ENCODE measurements at regions not wholly inside any gene's neighbourhood (a gene's known extent, or its start where the extent isn't known, plus 50 kb on each side); places are given as distances from the start of the nearest gene placed in this dataset.

DNA sequence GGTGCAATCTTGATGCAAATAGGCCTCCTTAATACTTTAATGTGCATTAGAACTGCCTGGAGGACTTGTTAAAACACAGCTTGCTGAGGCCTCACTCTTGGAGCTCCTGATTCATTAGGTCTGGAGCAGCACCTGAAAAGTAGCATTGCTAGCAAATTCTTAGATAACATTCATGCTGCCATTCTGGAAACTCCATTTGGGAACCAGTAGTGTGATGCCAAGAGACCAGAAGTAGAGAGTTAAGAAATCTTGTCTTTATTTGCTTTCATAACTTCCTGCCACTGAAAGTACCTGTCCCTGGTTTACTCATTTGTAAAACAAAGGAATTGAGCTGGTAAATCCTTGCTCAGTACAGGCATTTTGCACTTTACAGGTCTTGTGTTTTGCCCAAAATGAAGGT, 72.0 kb downstream of the RAP2B start:
- peaks cover 3% of the 10 kb centered on the region for H3K9me3 Mint-ChIP-seq (ENCODE audit: low read depth, unreplicated experiment)
- no peak for DNase-seq
- H3K36me3 Mint-ChIP-seq (ENCODE audit: insufficient read depth, unreplicated experiment): no peaks in the 10 kb centered on the region
- H3K27ac Mint-ChIP-seq (ENCODE audit: unreplicated experiment): no peak overlapping the region
- CTCF ChIA-PET: no interaction called here
- no TSS peak for BruUV-seq (replicated peaks)
- H3K4me3 Mint-ChIP-seq (ENCODE audit: low read depth, unreplicated experiment): no peak overlapping the region
- TF ChIP-seq, protein P1, sequence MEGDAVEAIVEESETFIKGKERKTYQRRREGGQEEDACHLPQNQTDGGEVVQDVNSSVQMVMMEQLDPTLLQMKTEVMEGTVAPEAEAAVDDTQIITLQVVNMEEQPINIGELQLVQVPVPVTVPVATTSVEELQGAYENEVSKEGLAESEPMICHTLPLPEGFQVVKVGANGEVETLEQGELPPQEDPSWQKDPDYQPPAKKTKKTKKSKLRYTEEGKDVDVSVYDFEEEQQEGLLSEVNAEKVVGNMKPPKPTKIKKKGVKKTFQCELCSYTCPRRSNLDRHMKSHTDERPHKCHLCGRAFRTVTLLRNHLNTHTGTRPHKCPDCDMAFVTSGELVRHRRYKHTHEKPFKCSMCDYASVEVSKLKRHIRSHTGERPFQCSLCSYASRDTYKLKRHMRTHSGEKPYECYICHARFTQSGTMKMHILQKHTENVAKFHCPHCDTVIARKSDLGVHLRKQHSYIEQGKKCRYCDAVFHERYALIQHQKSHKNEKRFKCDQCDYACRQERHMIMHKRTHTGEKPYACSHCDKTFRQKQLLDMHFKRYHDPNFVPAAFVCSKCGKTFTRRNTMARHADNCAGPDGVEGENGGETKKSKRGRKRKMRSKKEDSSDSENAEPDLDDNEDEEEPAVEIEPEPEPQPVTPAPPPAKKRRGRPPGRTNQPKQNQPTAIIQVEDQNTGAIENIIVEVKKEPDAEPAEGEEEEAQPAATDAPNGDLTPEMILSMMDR (IDR thresholded peaks at IDR 0.05; ENCODE audit: unreplicated experiment): no peak
- intact Hi-C loops (cut with micrococcal nuclease; ENCODE audit: unreplicated experiment): no loop called here
- H3K4me1 Mint-ChIP-seq (ENCODE audit: low read depth, unreplicated experiment): no peaks in the 10 kb centered on the region
- H3K27me3 Mint-ChIP-seq (ENCODE audit: unreplicated experiment): peaks cover 15% of the 10 kb centered on the region

GRCh38 chr3:153242896-153243295, 80.9 kb downstream of the RAP2B start:
- DNase-seq: no peak
- Mint-ChIP-seq H3K4me1 (ENCODE audit: low read depth, unreplicated experiment) (no peaks in the 10 kb centered on the region), H3K27ac (ENCODE audit: unreplicated experiment) (no peak overlapping the region), H3K9me3 (ENCODE audit: low read depth, unreplicated experiment) (peaks cover 3% of the 10 kb centered on the region), H3K27me3 (ENCODE audit: unreplicated experiment) (no peaks in the 10 kb centered on the region), H3K4me3 (ENCODE audit: low read depth, unreplicated experiment) (no peak overlapping the region), H3K36me3 (ENCODE audit: insufficient read depth, unreplicated experiment) (no peaks in the 10 kb centered on the region)
- intact Hi-C loops (cut with micrococcal nuclease; ENCODE audit: unreplicated experiment): no loop called here
- CTCF ChIA-PET: no interaction called here
- TF ChIP-seq, protein P1 (IDR thresholded peaks at IDR 0.05; ENCODE audit: unreplicated experiment): no peak
- BruUV-seq (replicated peaks): no TSS peak

DNA sequence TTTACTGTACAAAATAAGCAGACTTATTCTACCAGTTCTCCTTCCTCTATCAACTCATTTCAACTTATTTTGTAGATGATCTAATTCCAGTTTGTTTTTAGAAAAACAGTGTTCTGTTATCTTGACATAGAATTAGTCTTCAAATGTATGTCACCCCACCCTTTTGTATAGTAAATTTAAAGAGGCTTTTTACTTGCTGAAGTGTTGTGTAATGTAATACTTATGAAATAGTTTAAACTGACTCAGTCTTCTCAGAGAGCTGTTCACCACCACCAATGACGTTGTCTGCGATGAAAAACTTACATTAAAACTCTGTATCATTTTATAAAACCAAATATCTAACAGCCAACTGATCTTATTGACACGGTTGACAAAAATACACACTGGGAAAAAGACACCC, 82.9 kb downstream of the RAP2B start:
- Mint-ChIP-seq H3K9me3 (ENCODE audit: low read depth, unreplicated experiment) (no peaks in the 10 kb centered on the region), H3K4me1 (ENCODE audit: low read depth, unreplicated experiment) (no peaks in the 10 kb centered on the region), H3K4me3 (ENCODE audit: low read depth, unreplicated experiment) (no peak overlapping the region), H3K27me3 (ENCODE audit: unreplicated experiment) (no peaks in the 10 kb centered on the region), H3K36me3 (ENCODE audit: insufficient read depth, unreplicated experiment) (no peaks in the 10 kb centered on the region), H3K27ac (ENCODE audit: unreplicated experiment) (no peak overlapping the region)
- no TSS peak for BruUV-seq (replicated peaks)
- intact Hi-C loops (cut with micrococcal nuclease; ENCODE audit: unreplicated experiment): no loop called here
- TF ChIP-seq, protein P1 (IDR thresholded peaks at IDR 0.05; ENCODE audit: unreplicated experiment): no peak
- DNase-seq: no peak
- CTCF ChIA-PET: no interaction called here

GRCh38 chr3:153245661-153246060, 83.6 kb downstream of the RAP2B start:
- CTCF ChIA-PET: no interaction called here
- TF ChIP-seq, protein P1 (IDR thresholded peaks at IDR 0.05; ENCODE audit: unreplicated experiment): no peak

DNA sequence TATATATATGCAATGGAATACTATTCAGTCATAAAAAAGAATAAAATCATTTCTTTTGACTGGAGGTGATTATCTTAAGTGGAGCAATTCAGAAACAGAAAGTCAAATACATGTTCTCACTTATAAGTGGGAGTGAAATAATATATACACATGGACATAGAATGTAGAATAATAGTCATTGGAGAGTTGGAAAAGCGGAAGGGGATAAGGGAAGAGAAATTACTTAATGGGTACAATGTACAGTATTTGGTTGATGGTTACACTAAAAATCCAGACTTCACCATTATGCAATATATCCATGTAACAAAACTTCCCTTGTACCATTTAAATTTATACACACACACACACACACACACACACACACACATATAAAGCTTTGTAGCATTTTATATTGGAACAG, 84.3 kb downstream of the RAP2B start:
- Mint-ChIP-seq H3K27ac (ENCODE audit: unreplicated experiment) (no peak overlapping the region), H3K4me3 (ENCODE audit: low read depth, unreplicated experiment) (no peak overlapping the region), H3K9me3 (ENCODE audit: low read depth, unreplicated experiment) (peaks cover under 1% of the 10 kb centered on the region), H3K27me3 (ENCODE audit: unreplicated experiment) (no peaks in the 10 kb centered on the region), H3K36me3 (ENCODE audit: insufficient read depth, unreplicated experiment) (no peaks in the 10 kb centered on the region), H3K4me1 (ENCODE audit: low read depth, unreplicated experiment) (no peaks in the 10 kb centered on the region)
- CTCF ChIA-PET: no interaction called here
- no TSS peak for BruUV-seq (replicated peaks)
- intact Hi-C loops (cut with micrococcal nuclease; ENCODE audit: unreplicated experiment): no loop called here
- DNase-seq: no peak
- TF ChIP-seq, protein P1 (IDR thresholded peaks at IDR 0.05; ENCODE audit: unreplicated experiment): no peak

More at GRCh38 chr3:153245661-153246060, 83.6 kb downstream of the RAP2B start:
- BruUV-seq (replicated peaks): no TSS peak
- Mint-ChIP-seq H3K4me3 (ENCODE audit: low read depth, unreplicated experiment) (no peak overlapping the region), H3K4me1 (ENCODE audit: low read depth, unreplicated experiment) (no peaks in the 10 kb centered on the region), H3K36me3 (ENCODE audit: insufficient read depth, unreplicated experiment) (no peaks in the 10 kb centered on the region), H3K27ac (ENCODE audit: unreplicated experiment) (no peak overlapping the region), H3K27me3 (ENCODE audit: unreplicated experiment) (no peaks in the 10 kb centered on the region), H3K9me3 (ENCODE audit: low read depth, unreplicated experiment) (no peaks in the 10 kb centered on the region)
- intact Hi-C loops (cut with micrococcal nuclease; ENCODE audit: unreplicated experiment): no loop called here
- DNase-seq: no peak
